ENCODE measurements at regions not wholly inside any gene's neighbourhood (a gene's known extent, or its start where the extent isn't known, plus 50 kb on each side); places are given as distances from the start of the nearest gene placed in this dataset.

- Histone ChIP-seq H3K36me3 (no peaks in the 10 kb centered on the region), H3K27me3 (no peaks in the 10 kb centered on the region), H3K27ac (no peak overlapping the region), H3K9me3 (peaks cover 0 to 2% of the 10 kb centered on the region in 2 donors), H3K4me3 (no peak overlapping the region), H3K4me1 (ENCODE audit: insufficient read depth) (no peaks in the 10 kb centered on the region)
- TF ChIP-seq CTCF (IDR thresholded peaks at IDR 0.05) (no peak), EP300 (IDR thresholded peaks at IDR 0.05) (no peak), POLR2A (IDR thresholded peaks at IDR 0.05) (no peak)
- no peak for DNase-seq
- intact Hi-C loops (cut with DNase I): loop anchor here in 1 of 4 donors (5.0 kb wide), 1 partner anchor 163 kb away; no protein-coding TSS in a partner anchor
- 36 to 41% (median 39%) methylated on average over 4 of the region's 4 CpGs for WGBS, 3 donors
Measured at GRCh38 chr5:23389291-23390101, 117.9 kb upstream of the PRDM9 start.

- H3K36me3 ChIP-seq: no peaks in the 10 kb centered on the region
- TF ChIP-seq CTCF (IDR thresholded peaks at IDR 0.05) (no peak), EP300 (IDR thresholded peaks at IDR 0.05) (no peak), POLR2A (IDR thresholded peaks at IDR 0.05) (no peak)
- intact Hi-C loops (cut with DNase I): loop anchor here in 1 of 4 donors (5.0 kb wide), 1 partner anchor 167 kb away; no protein-coding TSS in a partner anchor
Measured at GRCh38 chr5:23385036-23385435, 122.4 kb upstream of the PRDM9 start.

GRCh38 chr5:23372177-23372576 is 135.2 kb upstream of the PRDM9 start:
- Histone ChIP-seq H3K27me3 (no peaks in the 10 kb centered on the region), H3K4me1 (ENCODE audit: insufficient read depth) (no peaks in the 10 kb centered on the region), H3K9me3 (no peaks in the 10 kb centered on the region), H3K36me3 (no peaks in the 10 kb centered on the region), H3K27ac (no peak overlapping the region), H3K4me3 (no peak overlapping the region)
- intact Hi-C loops (cut with DNase I): loop anchor here in 1 of 4 donors (10.0 kb wide), 1 partner anchor 1573 kb away; no protein-coding TSS in a partner anchor
- no peak for DNase-seq
- TF ChIP-seq CTCF (IDR thresholded peaks at IDR 0.05) (no peak), EP300 (IDR thresholded peaks at IDR 0.05) (no peak), POLR2A (IDR thresholded peaks at IDR 0.05) (no peak)

More at GRCh38 chr5:23385036-23385435, 122.4 kb upstream of the PRDM9 start:
- Histone ChIP-seq H3K9me3 (no peaks in the 10 kb centered on the region), H3K27ac (no peak overlapping the region), H3K27me3 (no peaks in the 10 kb centered on the region), H3K4me3 (no peak overlapping the region), H3K4me1 (ENCODE audit: insufficient read depth) (no peaks in the 10 kb centered on the region)
- 76 to 88% (median 77%) methylated on average over 1 of the region's 1 CpG for WGBS, 3 donors
- no peak for DNase-seq

GRCh38 chr5:23368393-23368792 is 139.0 kb upstream of the PRDM9 start:
- intact Hi-C loops (cut with DNase I): no loop called here
- Histone ChIP-seq H3K27ac (no peak overlapping the region), H3K36me3 (no peaks in the 10 kb centered on the region), H3K4me3 (no peak overlapping the region), H3K9me3 (no peaks in the 10 kb centered on the region), H3K4me1 (ENCODE audit: insufficient read depth) (no peaks in the 10 kb centered on the region), H3K27me3 (no peaks in the 10 kb centered on the region)
- WGBS, 3 donors: 13 to 40% (median 28%) methylated on average over 3 of the region's 3 CpGs
- TF ChIP-seq CTCF (IDR thresholded peaks at IDR 0.05) (no peak), EP300 (IDR thresholded peaks at IDR 0.05) (no peak), POLR2A (IDR thresholded peaks at IDR 0.05) (no peak)
- no peak for DNase-seq

Data from ovary (tissue), 7 donors.